Stomach smooth muscle (tissue), 2 donors: ENCODE measurements at regions not wholly inside any gene's neighbourhood (a gene's known extent, or its start where the extent isn't known, plus 50 kb on each side); places are given as distances from the start of the nearest gene placed in this dataset.

Experiments used
- H3K27ac ChIP-seq: one replicate; pipeline ENCODE4 v1.7.0; 2013; ENCODE audit warnings: mild to moderate bottlenecking, low read length, inconsistent platforms
- H3K27me3 ChIP-seq, 2 donors: one replicate each; pipeline ENCODE4 v1.7.0; 2013; ENCODE audit warnings: low read length in 2 of 2; ENCODE audit not compliant: insufficient read depth in 2 of 2, control insufficient read depth in 1 of 2
- H3K36me3 ChIP-seq, 2 donors: one replicate each; pipeline ENCODE4 v1.7.0; 2013; ENCODE audit warnings: low read length in 2 of 2; ENCODE audit not compliant: control insufficient read depth in 2 of 2, insufficient read depth in 2 of 2
- H3K4me1 ChIP-seq: one replicate; pipeline ENCODE4 v1.7.0; 2013; ENCODE audit warnings: low read length; ENCODE audit not compliant: control insufficient read depth, insufficient read depth
- H3K4me3 ChIP-seq, 2 donors: one replicate each; pipeline ENCODE4 v1.7.0; 2013; ENCODE audit warnings: low read length in 2 of 2
- H3K9ac ChIP-seq, 2 donors: one replicate each; pipeline ENCODE4 v1.7.0; 2013; ENCODE audit warnings: low read length in 2 of 2, mild to moderate bottlenecking in 1 of 2
- H3K9me3 ChIP-seq, 2 donors: one replicate each; pipeline ENCODE4 v1.7.0; 2013; ENCODE audit warnings: low read length in 2 of 2; ENCODE audit not compliant: control insufficient read depth in 2 of 2
- donor health status: healthy.
- donor health status: Pancreatic carcinoma.

DNA sequence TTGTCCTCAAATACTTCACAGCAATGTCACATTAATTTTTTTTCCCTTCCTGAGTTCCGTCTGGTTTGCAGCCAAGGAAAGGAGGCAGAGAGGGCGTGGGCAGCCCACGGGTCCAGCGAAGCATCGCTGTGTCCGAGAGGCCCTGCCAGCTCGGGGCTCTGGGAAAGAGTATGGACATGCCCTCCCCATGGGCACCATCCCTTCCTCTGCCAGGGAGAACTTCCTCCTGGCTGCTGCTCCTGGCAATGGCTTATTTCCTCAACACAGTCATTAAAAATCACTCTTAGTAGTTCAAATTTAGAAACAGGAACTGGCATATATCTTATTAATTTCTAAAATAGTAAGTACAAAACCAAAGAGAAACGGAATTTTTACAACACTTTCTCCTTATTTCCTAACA lies 115.4 kb downstream of the RIPK4 start:
- no peak overlapping the region for H3K4me3 ChIP-seq
- H3K27me3 ChIP-seq: peaks cover 0 to 5% of the 10 kb centered on the region in 2 donors
- no peaks in the 10 kb centered on the region for H3K9me3 ChIP-seq
- H3K36me3 ChIP-seq: no peaks in the 10 kb centered on the region
- H3K27ac ChIP-seq: no peak overlapping the region
- H3K9ac ChIP-seq: no peak overlapping the region
- H3K4me1 ChIP-seq: no peaks in the 10 kb centered on the region

DNA sequence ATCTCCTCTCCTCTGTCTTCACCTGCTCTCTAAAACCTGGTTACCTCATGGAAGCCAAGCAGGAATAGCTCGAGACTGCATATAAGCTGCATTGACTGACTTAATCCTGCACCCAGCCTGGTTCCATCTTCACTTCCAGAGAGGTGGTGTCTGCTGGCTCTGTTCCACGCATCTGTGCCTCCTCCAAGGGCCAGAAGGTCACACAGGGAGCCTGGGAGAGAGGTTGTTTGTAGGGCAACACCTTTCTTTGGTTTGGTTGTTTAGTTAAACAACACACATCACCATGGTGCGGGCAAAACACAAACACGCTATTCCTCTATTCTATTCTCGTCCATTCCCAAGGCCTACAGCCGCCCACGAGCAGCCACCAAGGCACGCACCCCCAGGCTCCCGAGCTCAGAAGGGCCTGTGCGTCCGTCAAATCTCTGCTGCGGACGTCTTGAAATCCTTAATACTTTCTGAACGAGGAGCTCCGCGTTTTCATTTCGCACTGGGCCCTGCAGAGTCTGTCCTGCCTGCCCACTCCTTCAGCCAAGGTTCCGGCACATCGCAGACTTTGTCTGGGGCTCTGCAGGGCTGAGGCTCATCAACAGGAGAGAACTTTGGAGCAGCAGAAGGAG lies 116.2 kb downstream of the RIPK4 start:
- Histone ChIP-seq H3K9me3 (no peaks in the 10 kb centered on the region), H3K36me3 (no peaks in the 10 kb centered on the region), H3K27ac (no peak overlapping the region), H3K27me3 (peaks cover 0 to 5% of the 10 kb centered on the region in 2 donors), H3K4me3 (no peak overlapping the region), H3K9ac (no peak overlapping the region), H3K4me1 (no peaks in the 10 kb centered on the region)

DNA sequence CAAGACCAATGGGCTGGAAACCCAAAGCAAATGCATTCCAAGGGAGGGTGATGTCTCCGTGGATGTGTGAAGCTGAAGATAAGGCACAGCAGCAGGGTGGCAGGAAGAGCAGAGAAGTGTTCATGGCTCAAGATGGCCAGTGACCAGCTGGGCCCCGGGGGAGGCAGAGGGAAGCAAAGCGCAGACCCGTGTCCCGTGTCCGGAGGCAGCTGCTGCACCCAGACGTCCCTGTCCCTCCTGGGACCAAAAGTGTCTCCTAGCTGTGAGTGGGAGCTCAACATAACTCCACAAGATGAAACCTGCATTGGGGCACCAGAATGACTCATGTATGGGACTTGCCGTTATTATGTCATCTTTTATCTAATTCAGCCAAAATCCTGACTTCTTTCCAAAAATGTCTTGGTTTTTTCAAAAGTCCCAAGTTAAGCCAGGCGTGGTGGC lies 118.2 kb downstream of the RIPK4 start:
- Histone ChIP-seq H3K9ac (no peak overlapping the region), H3K36me3 (no peaks in the 10 kb centered on the region), H3K27ac (no peak overlapping the region), H3K9me3 (no peaks in the 10 kb centered on the region), H3K27me3 (peaks cover 0 to 5% of the 10 kb centered on the region in 2 donors), H3K4me3 (no peak overlapping the region), H3K4me1 (no peaks in the 10 kb centered on the region)

DNA sequence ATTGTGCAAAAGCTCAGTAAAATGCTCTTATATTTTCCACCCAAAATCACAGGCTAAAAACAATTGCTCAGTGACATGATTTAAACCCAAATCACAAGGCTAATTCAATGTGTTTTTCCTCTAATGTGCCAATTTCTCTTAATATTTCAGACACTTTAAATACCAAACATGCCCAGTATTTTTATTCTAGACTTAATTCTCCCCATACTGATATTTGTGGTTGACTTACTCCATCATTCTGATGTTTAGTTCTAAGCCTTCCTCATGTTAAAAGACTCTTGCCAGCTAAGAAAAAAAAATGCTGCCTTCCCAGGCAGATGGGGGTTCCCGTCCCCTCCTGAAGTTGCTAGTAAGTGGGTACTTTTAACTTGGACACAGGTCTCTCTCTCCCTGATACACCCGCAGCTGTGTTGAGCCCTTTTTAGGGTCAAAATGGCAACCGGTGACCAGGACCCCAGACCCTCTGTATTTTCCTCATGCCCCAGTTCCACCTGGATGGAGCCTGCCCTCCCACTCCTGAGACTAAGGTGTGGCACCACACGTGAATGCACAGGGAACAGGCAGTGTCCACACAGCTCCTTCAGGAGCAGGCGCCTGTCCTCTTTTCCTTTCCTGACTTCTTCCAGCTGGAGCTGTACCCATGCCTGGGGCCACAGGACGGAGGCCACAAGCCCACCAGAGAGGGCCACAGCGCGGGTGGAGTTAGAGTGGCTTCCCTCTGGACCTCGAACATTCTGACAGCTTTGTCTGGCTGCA lies 118.9 kb downstream of the RIPK4 start:
- Histone ChIP-seq H3K4me1 (no peaks in the 10 kb centered on the region), H3K4me3 (no peak overlapping the region), H3K9ac (no peak overlapping the region), H3K27me3 (peaks cover 0 to 5% of the 10 kb centered on the region in 2 donors), H3K27ac (no peak overlapping the region), H3K36me3 (no peaks in the 10 kb centered on the region), H3K9me3 (no peaks in the 10 kb centered on the region)

DNA sequence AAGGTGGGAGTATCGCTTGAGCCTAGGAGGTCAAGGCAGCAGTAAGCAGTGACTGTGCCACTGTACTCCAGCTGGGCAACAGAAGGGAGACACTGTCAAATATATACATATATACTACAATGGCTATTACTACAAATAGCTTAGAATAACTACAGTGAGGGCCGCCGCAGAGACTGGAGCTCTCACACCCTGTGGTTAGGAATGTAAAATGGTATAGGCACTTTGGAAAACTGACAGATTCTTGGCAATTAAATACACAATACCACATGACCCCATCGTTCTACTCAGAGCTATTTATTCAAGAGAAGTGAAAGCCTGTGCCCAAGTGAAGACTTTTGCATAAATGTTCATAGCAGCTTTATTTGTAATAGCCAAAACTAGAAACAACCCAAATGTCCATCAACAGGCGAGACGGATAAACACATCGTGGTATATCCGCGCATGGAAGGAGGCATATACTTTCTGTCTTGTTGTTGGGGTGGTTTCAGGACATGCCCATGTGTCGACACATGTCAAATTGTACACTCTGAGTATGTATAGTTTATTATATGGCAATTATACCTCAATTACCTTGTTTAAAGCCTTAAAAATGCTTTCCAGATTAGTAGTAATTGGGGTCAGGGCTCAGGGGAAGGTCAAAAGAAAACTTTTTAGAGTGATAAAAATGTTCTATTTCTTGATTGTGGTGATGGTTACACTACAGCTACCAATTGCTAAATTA lies 123.4 kb downstream of the RIPK4 start:
- H3K4me3 ChIP-seq: no peak overlapping the region
- H3K9ac ChIP-seq: no peak overlapping the region
- no peak overlapping the region for H3K27ac ChIP-seq
- H3K27me3 ChIP-seq: peaks cover 2 to 9% of the 10 kb centered on the region in 2 donors
- no peaks in the 10 kb centered on the region for H3K36me3 ChIP-seq
- H3K9me3 ChIP-seq: no peaks in the 10 kb centered on the region
- no peaks in the 10 kb centered on the region for H3K4me1 ChIP-seq

DNA sequence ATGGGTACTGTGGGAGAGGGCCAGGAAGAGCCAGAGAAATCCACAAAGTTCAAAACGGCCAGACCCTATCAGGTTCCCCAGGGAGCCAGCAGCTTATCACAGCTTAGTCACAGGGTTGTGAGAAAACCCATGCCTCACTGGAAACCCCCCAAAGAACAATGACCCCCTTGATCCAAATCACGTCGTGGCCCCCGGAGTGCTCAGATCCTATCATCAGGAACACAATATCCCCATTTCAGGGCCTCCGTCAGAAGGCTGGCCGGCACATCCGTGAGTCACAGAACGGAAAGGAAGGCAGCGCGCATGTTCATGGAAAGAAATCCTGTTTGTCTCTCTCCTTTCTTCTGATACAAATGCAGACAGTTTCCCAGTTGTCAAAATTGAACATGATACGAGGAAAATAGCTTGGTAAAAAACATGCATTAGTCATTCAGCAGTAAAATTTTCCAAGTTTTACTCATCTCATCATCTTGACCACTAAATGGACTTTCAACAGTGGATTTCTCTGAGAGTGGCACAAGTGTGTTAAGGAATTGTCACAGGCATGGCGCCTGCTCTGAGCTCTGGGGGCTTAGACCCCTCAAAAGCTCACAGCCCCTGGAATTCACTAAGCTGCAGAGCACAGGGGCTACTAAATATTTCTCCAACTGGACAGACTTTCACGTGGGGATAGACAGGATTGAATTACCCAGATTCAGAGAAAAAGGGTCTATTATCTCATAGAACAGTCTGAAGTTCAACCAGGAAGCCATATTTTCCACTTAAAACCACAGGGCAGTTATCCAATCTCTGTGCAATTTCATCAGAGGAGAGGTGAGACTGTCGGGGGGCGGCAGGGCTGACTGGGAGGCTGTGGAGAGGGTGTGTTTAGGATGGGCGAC lies 124.8 kb downstream of the RIPK4 start:
- H3K27me3 ChIP-seq: peaks cover 2 to 7% of the 10 kb centered on the region in 2 donors
- H3K4me3 ChIP-seq: no peak overlapping the region
- peak overlapping the region; percentile 31 for H3K27ac ChIP-seq
- no peaks in the 10 kb centered on the region for H3K36me3 ChIP-seq
- H3K4me1 ChIP-seq: no peaks in the 10 kb centered on the region
- H3K9ac ChIP-seq: peak overlapping the region in 1 of 2 donors; percentile 1
- no peaks in the 10 kb centered on the region for H3K9me3 ChIP-seq

DNA sequence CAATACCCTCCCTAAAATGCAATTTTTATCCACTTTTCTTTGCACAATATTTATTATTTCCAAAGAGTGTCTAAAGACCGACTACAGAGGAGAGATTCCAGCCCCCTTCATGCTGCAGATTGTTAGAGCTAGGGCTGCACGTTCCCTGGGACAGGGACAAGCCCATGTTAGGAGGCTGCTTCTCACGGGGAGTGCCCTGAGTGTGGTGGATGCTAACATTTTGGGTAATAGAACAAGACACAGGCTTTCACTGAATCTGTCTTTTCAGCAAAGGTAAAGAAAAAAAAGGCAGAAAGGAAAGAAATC lies 125.4 kb downstream of the RIPK4 start:
- Histone ChIP-seq H3K27ac (peak overlapping the region; percentile 24), H3K4me1 (no peaks in the 10 kb centered on the region), H3K4me3 (no peak overlapping the region), H3K9me3 (no peaks in the 10 kb centered on the region), H3K27me3 (peaks cover 2 to 8% of the 10 kb centered on the region in 2 donors), H3K36me3 (no peaks in the 10 kb centered on the region), H3K9ac (no peak overlapping the region)

DNA sequence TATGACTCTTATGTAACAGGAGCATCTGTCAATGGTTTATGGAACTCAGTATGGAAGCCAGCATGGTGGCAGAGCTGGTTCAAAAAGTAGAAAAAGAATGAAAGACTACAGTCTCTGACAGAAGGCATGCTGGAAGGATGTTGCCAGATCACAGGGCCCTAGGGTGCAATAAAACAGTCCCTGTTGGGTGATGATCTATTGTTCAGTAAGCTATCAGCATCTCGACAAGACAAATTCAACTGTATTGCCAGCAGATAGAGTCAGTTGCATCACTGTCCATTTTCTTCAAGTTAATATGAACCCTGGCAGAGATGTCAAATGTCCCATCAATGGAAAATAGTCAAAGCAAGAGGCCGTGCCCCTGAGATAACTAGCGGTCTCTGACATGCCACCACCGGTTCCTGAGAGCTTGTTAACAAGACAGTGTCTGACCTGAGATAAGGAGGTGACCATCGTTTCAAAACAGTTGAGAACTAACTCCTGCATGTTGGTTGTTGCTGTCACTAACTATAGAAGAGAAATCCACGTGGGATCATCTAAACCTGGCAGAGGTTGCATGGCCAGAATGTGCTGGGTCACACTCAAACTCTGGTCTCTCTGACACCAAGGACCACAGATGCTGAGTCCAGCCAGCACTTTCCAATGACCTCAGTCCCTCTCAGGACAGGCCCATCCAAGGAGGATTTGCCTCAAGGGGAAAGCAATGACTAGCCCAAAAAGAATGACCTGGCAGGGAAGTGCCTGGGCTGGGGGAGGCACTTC lies 125.9 kb downstream of the RIPK4 start:
- H3K27me3 ChIP-seq: peaks cover 2 to 9% of the 10 kb centered on the region in 2 donors
- H3K9me3 ChIP-seq: no peaks in the 10 kb centered on the region
- no peak overlapping the region for H3K9ac ChIP-seq
- no peaks in the 10 kb centered on the region for H3K36me3 ChIP-seq
- no peak overlapping the region for H3K27ac ChIP-seq
- no peaks in the 10 kb centered on the region for H3K4me1 ChIP-seq
- no peak overlapping the region for H3K4me3 ChIP-seq

DNA sequence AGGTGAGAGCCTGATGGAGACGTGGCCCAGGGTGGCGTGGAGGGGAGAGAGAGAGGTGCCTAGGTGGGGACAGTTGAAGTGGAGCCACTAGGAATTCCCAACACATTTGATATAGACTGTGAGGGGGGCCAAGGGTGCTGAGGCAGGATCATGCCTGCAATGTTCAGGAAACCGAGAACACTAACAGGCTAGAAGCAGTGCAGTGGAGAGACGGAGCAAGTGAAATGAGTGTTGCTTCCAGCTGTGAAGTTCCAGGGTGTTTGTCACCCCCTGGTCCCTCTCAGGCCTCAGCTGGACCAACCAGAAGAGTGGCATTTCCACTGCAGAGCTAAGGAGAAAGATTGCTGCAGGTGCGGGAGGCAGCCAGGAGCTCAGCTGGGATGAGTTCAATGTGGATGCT lies 127.1 kb downstream of the RIPK4 start:
- Histone ChIP-seq H3K9me3 (no peaks in the 10 kb centered on the region), H3K4me1 (no peaks in the 10 kb centered on the region), H3K9ac (no peak overlapping the region), H3K27me3 (peaks cover 2 to 9% of the 10 kb centered on the region in 2 donors), H3K4me3 (no peak overlapping the region), H3K36me3 (no peaks in the 10 kb centered on the region), H3K27ac (no peak overlapping the region)

DNA sequence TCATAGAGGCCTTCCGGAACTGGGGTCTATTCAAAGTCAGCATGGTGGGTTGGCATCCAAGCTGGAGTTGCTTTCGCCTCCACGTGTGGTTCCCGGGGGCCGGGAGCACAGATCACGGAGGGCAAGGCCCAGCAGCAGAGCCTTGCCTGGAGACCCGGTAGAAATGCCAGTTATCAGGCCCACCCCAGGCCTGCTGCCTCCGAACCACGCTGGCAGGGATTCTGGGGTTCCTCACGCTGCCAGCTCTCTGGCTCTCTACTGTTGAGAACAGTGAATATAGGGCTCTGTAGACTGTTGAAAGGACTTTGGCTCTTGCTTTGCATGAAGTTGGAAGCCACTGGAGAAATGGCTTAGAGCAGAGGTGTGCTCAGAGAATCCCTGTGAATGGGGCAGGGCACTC lies 127.5 kb downstream of the RIPK4 start:
- Histone ChIP-seq H3K9ac (no peak overlapping the region), H3K27me3 (peaks cover 2 to 9% of the 10 kb centered on the region in 2 donors), H3K9me3 (no peaks in the 10 kb centered on the region), H3K4me1 (no peaks in the 10 kb centered on the region), H3K36me3 (no peaks in the 10 kb centered on the region), H3K4me3 (no peak overlapping the region), H3K27ac (no peak overlapping the region)
